Stimulated activated naive CD8-positive, alpha-beta T cell treated with anti-CD3 and anti-CD28 coated beads, Interleukin-15, Interleukin-2, amounts not matched to agents 100 U/mL and 50 U/mL, for 24 hours (primary cell): ENCODE measurements at regions not wholly inside any gene's neighbourhood (a gene's known extent, or its start where the extent isn't known, plus 50 kb on each side); places are given as distances from the start of the nearest gene placed in this dataset.
A peak's percentile ranks its signal among the peaks of the same experiment; 100 is the strongest.
"Not testable (repeated sequence)": the region's sequence is repeated elsewhere in the genome, so short reads cannot be mapped to it uniquely, and the experiment has no call there.

Experiments
- ATAC-seq: fragments of 150-1000 bp; cut with Tn5 transposase; one replicate; pipeline ENCODE4 v1.10.0; 2021
- DNase-seq: peaks from one replicate; pipeline ENCODE4 v3.0.0; 2021

- no peak for ATAC-seq
- no peak for DNase-seq
Observed at GRCh38 chr11:13169709-13170108, 107.9 kb upstream of the BMAL1 start.

DNA sequence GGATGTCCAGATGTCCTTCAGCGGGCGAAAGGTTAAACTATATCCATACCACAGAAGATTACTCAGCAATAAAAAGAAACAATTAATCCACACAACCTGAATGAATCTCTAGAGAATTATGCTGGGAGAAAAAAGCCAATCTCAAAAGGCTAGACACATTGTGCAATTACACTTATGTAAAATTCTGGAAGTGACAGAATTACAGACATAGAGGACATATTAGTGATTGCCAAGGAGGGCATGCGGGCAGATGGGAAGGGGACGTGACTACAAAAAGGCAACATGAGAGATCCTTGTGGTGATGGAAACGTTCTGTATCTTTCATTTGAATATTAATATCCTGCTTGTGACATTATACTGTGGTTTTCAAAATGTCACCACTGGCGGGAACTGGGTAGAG, 103.5 kb upstream of the BMAL1 start:
- no peak for DNase-seq
- ATAC-seq: no peak

- DNase-seq (no peak), ATAC-seq (no peak)
Observed at GRCh38 chr11:13183094-13183825, 94.3 kb upstream of the BMAL1 start.

DNA sequence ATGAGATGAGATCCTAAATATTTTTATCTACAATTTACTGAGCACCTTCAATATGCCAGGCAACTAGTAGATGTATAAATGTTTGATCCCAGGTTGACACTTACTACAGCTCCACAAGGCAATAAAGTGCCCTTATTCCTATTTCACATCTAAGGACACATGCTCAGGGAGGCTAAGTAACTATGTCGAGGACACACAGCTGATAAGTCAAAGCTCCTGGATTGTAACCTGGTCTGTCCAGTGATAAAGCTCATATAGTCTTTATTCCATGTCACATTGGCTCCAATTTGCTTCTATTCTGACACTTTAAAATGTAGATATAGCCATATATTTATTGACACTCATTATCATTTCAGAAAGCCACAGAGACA, 93.8 kb upstream of the BMAL1 start:
- no peak for ATAC-seq

DNA sequence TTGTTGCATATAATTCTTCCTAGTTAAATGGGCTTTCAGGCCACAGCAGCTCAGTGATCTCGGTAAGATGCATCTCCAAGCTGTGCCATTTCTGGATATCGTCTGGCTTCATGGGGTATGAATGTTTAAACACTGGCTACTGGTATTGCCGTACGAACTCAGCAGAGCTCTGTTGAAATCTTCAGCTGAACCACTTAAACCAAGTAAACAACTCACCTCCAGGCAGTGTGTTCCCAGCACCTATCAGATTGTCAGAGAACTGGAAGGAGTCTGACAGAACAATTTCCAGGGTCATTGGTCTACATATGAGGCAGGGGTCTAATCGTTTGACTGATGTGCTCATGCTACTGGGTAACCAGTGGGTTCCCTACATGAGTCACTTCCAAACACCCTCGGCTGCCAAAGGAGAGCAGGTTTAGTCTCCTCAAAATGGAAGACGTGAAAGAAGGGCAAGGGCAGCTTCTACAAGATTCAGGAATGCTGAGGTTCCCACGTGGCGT, 93.2 kb upstream of the BMAL1 start:
- DNase-seq (no peak), ATAC-seq (no peak)

More for the DNA sequence above, 93.8 kb upstream of the BMAL1 start:
- no peak for DNase-seq

- ATAC-seq: no peak
Observed at GRCh38 chr11:13188179-13188578, 89.4 kb upstream of the BMAL1 start.

DNA sequence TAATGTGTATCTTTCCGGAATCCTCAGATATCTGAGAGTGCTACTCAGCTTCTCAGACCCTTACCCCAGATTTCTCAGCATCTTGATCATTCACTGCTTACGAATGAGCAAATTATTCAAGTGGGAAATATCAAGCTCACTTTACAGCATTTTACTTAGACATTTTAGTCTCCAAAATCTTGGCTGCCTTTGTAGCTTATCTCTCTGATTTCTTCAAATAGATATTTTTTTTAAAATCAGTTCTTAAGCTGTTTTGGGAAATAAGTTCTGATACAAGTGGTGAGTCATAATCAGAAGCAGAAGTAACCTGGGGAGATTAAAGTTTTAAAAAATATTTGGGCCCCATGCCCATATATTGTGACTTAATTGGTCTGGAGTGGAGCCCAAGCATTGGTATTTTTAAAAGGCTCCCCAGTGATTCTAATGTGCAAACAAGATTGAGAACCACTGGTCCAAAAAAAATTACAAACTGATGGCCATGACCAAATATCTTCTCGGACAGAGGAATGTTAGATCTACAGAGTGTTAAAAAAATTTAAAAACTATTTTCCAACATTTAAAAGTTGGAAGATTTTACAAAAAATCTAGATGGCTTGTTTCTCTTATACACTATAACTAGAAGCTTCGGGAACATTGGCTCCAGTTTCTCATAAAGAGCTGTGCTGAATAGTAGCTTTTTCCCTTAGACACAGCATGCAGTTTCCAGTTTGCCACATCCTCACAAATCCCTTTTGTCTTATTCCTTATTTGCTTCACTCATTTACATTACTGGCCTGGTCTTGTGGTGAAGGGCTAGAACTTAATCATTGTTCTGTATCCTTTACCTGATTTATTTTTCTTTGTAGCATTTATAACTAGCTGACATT, 87.8 kb upstream of the BMAL1 start:
- DNase-seq (no peak), ATAC-seq (no peak)

More at GRCh38 chr11:13188179-13188578, 89.4 kb upstream of the BMAL1 start:
- DNase-seq: no peak

DNA sequence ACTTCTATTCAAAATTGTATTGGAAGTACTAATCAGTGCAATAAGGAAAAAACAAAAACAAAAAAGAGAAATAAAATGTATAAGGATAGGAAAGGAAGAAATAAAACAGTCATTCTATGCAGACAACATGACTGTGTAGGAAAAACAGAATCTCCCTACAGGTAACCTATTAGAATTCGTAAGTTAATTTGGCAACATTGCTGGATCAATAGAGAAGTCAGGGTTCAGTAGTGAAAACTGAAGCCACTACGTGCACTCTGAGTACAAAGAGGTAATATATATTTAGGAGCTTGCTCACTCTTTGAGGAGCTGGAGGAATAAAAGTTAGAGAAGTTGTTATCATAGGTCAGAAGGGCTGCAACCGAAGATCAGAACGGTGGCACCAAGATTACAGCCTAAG, 84.0 kb upstream of the BMAL1 start:
- no peak for ATAC-seq

DNA sequence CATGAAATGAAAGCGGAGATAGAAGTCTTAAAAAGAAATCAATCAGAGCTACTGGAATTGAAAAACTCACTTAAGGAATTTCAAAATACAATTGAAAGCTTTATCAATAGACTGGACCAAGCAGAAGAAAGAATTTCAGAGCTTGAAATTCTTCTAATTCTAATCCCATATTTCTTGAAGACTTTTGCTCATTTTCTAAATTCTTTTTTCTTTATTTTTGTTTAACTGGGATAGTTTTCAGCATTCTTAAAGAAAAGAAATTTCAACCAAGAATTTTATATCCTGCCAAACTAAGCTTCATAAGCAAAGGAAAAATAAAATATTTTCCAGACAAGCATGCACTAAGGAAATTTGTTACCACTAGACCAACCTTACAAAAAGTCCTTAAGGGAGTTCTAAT, 80.2 kb upstream of the BMAL1 start:
- not testable (repeated sequence) for DNase-seq

More for the DNA sequence above, 84.0 kb upstream of the BMAL1 start:
- no peak for DNase-seq

GRCh38 chr11:13205486-13205885, 72.1 kb upstream of the BMAL1 start:
- no peak for DNase-seq
- no peak for ATAC-seq

More for the DNA sequence above, 80.2 kb upstream of the BMAL1 start:
- ATAC-seq: not testable (repeated sequence)

DNA sequence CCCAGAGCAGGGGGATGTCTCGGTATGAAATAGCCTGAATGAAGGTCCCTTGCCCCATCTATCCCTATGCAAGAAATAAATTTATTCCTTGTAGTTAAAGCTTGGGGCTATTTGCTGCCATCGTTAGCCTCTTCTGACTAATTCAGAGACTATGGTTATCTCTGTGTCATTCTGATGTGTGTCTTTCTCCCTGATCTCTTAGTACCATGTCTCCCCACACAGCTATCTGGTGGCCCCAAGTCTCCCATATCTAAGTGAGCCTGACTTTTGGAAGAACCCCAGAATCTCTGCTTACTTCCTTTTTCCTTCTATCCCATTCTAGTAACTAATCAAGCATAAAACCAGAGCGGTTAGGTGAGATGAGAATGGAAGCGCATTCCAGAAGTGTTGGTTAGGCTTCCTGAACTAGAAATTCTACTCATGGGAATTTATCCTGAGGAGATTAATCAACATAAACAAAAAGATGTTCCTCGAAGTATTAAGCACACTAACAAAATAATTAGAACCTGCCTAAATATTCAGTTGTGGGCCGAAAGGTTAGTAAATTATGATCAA, 71.4 kb upstream of the BMAL1 start:
- ATAC-seq (peak; percentile 57), DNase-seq (no peak)

- DNase-seq (no peak), ATAC-seq (no peak)
Observed at GRCh38 chr11:13207270-13207664, 70.3 kb upstream of the BMAL1 start.

- peak; percentile 75 for ATAC-seq
- DNase-seq: no peak
Observed at GRCh38 chr11:13207665-13208594, 69.7 kb upstream of the BMAL1 start.

GRCh38 chr11:13208921-13209320, 68.7 kb upstream of the BMAL1 start:
- no peak for ATAC-seq
- no peak for DNase-seq

GRCh38 chr11:13209379-13209778, 68.2 kb upstream of the BMAL1 start:
- DNase-seq (no peak), ATAC-seq (no peak)

GRCh38 chr11:13210424-13210823, 67.2 kb upstream of the BMAL1 start:
- DNase-seq (peak; percentile 19), ATAC-seq (no peak)

DNA sequence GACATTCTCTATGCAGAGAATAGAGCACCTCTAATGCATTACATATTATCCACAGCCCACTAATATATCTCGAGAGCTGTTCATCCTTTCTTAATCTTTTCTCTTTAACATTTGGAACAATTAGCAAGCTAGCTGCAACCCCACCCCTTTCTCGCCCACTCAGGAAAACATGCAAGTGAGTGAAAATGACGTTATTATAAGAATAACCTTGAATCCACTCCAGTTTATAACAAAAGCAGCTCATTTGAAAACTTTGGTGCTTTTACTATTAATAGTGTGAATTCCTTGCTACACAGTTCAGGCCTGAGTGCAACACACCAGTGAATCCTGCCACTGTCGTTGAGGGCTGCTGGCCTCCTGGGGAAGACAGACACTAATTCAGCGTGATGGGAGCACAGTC, 63.3 kb upstream of the BMAL1 start:
- ATAC-seq: no peak
- no peak for DNase-seq

DNA sequence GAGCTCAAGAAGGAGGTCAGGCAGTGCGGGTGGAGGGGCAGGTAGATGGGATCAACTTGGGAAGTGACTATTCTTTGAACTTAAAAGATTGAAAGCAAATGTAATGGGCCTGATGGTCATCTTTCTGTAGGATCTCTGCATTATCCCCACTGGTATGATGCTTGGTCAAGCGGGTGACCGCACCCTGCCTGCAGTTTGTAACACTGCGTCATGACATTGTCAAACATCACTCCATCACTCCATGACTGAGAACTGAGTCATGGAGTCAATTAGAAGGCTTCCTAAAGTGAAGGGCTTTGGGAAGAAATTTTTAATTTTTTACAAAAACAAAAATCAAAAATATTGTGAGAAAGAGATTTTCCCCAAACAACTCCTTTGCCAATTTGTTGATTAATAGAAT, 62.4 kb upstream of the BMAL1 start:
- ATAC-seq (no peak), DNase-seq (no peak)

DNA sequence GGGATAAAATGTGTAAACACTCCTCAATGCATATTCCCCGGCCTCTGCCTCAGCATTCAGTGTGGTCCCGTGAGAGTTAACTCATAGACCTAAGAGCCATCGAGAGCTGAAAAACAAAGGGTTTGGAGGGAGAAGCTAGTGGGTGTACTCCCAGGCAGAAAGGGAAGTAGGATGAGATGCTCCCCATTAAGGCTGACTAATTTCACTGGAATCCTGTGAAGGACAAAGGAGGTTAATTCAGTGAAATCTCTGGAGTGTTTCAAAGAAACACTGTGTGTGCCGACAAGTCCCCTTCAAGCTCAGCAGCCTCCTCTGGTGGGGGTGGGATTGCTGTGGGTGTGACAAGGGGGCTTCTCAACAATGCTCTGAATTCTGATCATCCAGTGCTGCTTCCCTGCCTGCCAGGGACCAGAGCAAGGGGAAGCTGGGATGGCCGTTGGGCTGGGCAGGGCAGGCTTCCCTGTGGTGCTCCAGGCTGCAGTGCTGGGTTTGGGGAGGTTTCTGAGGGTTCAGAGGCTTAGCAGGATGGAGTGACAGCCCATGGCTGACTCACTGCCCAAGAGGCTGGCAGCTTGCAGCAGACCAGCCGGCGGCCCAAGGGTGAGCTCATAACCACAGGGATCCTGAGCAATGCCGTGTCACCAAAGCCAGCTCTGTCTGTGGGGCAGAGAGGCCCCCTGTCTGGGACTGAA, 61.4 kb upstream of the BMAL1 start:
- DNase-seq: peak; percentile 49
- ATAC-seq: peak; percentile 94

DNA sequence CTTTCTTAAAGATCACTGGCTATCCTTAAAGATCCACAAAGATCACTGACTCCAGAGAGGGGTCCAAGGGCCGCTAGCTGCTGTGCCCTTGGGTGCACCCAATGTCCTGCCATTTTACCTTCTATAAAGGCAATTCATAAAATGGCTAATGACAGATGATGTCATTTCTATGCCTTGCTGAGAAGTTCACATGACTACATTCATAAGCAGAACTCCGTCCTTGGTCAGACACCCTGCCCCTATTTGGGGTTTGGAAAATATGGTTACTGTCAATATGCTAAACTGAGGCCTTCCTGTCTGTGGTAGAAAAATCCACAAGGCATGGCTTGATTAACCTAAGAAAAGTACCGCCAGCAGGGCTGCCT, 60.9 kb upstream of the BMAL1 start:
- peak; percentile 48 for ATAC-seq
- DNase-seq: no peak

GRCh38 chr11:13218685-13219084, 58.9 kb upstream of the BMAL1 start:
- ATAC-seq, DNase-seq: not testable (repeated sequence)
